Right ventricle myocardium inferior (tissue), 1 donor: ENCODE measurements at regions not wholly inside any gene's neighbourhood (a gene's known extent, or its start where the extent isn't known, plus 50 kb on each side); places are given as distances from the start of the nearest gene placed in this dataset.
"Not testable (repeated sequence)": the region's sequence is repeated elsewhere in the genome, so short reads cannot be mapped to it uniquely, and the experiment has no call there.

Experiments used
- ATAC-seq: fragments of 200-7000 bp; cut with Tn5 transposase; one replicate; pipeline ENCODE4 v1.9.1; 2020; ENCODE audit warnings: mild to moderate bottlenecking, moderate library complexity
- DNase-seq: peaks from one replicate; pipeline ENCODE4 v3.0.0; 2021; ENCODE audit errors: missing footprints
- intact Hi-C: fragments of 100-400 bp; cut with DNase I; formaldehyde crosslinking; loops from one replicate; pipeline ENCODE4 v1.11.0; 2022
- donor health status: DM: no; HTN: yes; CAD: no; lungs with severe emphysema.

GRCh38 chr2:91588782-91589223 is 2897.3 kb downstream of the RPIA start:
- ATAC-seq, intact Hi-C loops: not testable (repeated sequence)
- peak; percentile 68 for DNase-seq

- DNase-seq, result peak; percentile 64
- intact Hi-C loops, ATAC-seq: not testable (repeated sequence)
Measured at GRCh38 chr2:91589454-91590328, 2898.2 kb downstream of the RPIA start.

GRCh38 chr2:91590381-91590780 is 2898.9 kb downstream of the RPIA start:
- ATAC-seq, intact Hi-C loops, DNase-seq: not testable (repeated sequence)

- DNase-seq, intact Hi-C loops, ATAC-seq: not testable (repeated sequence)
Measured at GRCh38 chr2:91591066-91591465, 2899.6 kb downstream of the RPIA start.

- ATAC-seq, DNase-seq, intact Hi-C loops: not testable (repeated sequence)
Measured at GRCh38 chr2:91597436-91597835, 2906.0 kb downstream of the RPIA start.

- DNase-seq, intact Hi-C loops, ATAC-seq: not testable (repeated sequence)
Measured at GRCh38 chr2:91598519-91598918, 2907.0 kb downstream of the RPIA start.

GRCh38 chr2:91599000-91599399 is 2907.5 kb downstream of the RPIA start:
- intact Hi-C loops, DNase-seq, ATAC-seq: not testable (repeated sequence)

- ATAC-seq, intact Hi-C loops, DNase-seq: not testable (repeated sequence)
Measured at GRCh38 chr2:91602860-91603259, 2911.4 kb downstream of the RPIA start.

GRCh38 chr2:91603996-91604395 is 2912.5 kb downstream of the RPIA start:
- DNase-seq, intact Hi-C loops, ATAC-seq: not testable (repeated sequence)

- intact Hi-C loops, DNase-seq: not testable (repeated sequence)
Measured at GRCh38 chr2:91604629-91605028, 2913.2 kb downstream of the RPIA start.

GRCh38 chr2:91623739-91624138 is 2932.3 kb downstream of the RPIA start:
- intact Hi-C loops, DNase-seq, ATAC-seq: not testable (repeated sequence)

More at GRCh38 chr2:91604629-91605028, 2913.2 kb downstream of the RPIA start:
- not testable (repeated sequence) for ATAC-seq

GRCh38 chr2:91628471-91628870 is 2937.0 kb downstream of the RPIA start:
- intact Hi-C loops, ATAC-seq, DNase-seq: not testable (repeated sequence)

GRCh38 chr2:91657193-91657592 is 2965.7 kb downstream of the RPIA start:
- intact Hi-C loops, ATAC-seq: not testable (repeated sequence)
- peak; percentile 68 for DNase-seq

GRCh38 chr2:91658336-91658735 is 2966.9 kb downstream of the RPIA start:
- intact Hi-C loops, ATAC-seq: not testable (repeated sequence)
- DNase-seq, result peak; percentile 30

- intact Hi-C loops, DNase-seq, ATAC-seq: not testable (repeated sequence)
Measured at GRCh38 chr2:91659189-91659916, 2967.9 kb downstream of the RPIA start.

- DNase-seq (peak; percentile 50), ATAC-seq (peak; percentile 98)
- intact Hi-C loops, result not testable (repeated sequence)
Measured at GRCh38 chr2:91659917-91660275, 2968.4 kb downstream of the RPIA start.

GRCh38 chr2:91667341-91667740 is 2975.9 kb downstream of the RPIA start:
- intact Hi-C loops, ATAC-seq: not testable (repeated sequence)
- peak; percentile 17 for DNase-seq

GRCh38 chr2:91685541-91685940 is 2994.1 kb downstream of the RPIA start:
- DNase-seq, result peak; percentile 26
- intact Hi-C loops, ATAC-seq: not testable (repeated sequence)

- DNase-seq, ATAC-seq, intact Hi-C loops: not testable (repeated sequence)
Measured at GRCh38 chr2:91686046-91686445, 2994.6 kb downstream of the RPIA start.
